Sigmoid colon (tissue), 6 donors: ENCODE measurements at regions not wholly inside any gene's neighbourhood (a gene's known extent, or its start where the extent isn't known, plus 50 kb on each side); places are given as distances from the start of the nearest gene placed in this dataset.

ENCODE experiments used
- DNase-seq: peaks from one replicate; pipeline ENCODE4 v3.0.0-alpha.2; 2019
- H3K27ac ChIP-seq, 4 donors: fragments of 200-600 bp; sonication (generic); one replicate each; pipeline ENCODE4 v1.5.1; 2016 to 2019; ENCODE audit warnings: mild to moderate bottlenecking in 1 of 4
- H3K27me3 ChIP-seq, 3 donors: fragments of 200-600 bp; sonication (generic); one replicate each; pipeline ENCODE4 v1.5.1; 2019; ENCODE audit warnings: mild to moderate bottlenecking in 1 of 3
- H3K36me3 ChIP-seq, 4 donors: fragments of 200-600 bp; sonication (generic); one replicate each; pipeline ENCODE4 v1.5.1; 2016 to 2019
- H3K4me1 ChIP-seq, 4 donors: fragments of 200-600 bp; sonication (generic); one replicate each; pipeline ENCODE4 v1.5.1; 2017 to 2019
- H3K4me3 ChIP-seq, 4 donors: fragments of 200-600 bp; sonication (generic); one replicate each; pipeline ENCODE4 v1.5.1; 2017 to 2019; ENCODE audit warnings: mild to moderate bottlenecking in 2 of 4, moderate library complexity in 1 of 4
- H3K9me3 ChIP-seq, 4 donors: fragments of 200-600 bp in 3 of 4; sonication (generic) in 3 of 4; one replicate each; pipeline versions ENCODE4 v1.5.1 to v1.6.1; 2013 to 2019
- EP300 ChIP-seq, 4 donors: sonication (generic); formaldehyde crosslinking; IDR thresholded peaks; one replicate each; pipeline ENCODE4 v1.6.1; 2017; ENCODE audit warnings: antibody characterized with exemption in 4 of 4
- POLR2A ChIP-seq, 2 donors: fragments of 450-650 bp; IDR thresholded peaks; one replicate each; pipeline ENCODE4 v1.6.1; 2016; ENCODE audit warnings: antibody characterized with exemption in 2 of 2, mild to moderate bottlenecking in 2 of 2, moderate library complexity in 2 of 2
- POLR2AphosphoS5 ChIP-seq, 4 donors: sonication (generic); formaldehyde crosslinking; IDR thresholded peaks; one replicate each; pipeline ENCODE4 v1.6.1; 2017; ENCODE audit warnings: antibody characterized with exemption in 4 of 4
- WGBS, 2 donors: extraction: QIAGEN DNeasy Blood & Tissue Kit; methylation state at CpG; one replicate each; pipeline ENCODE4 v1.1.7; 2013; 5-methylcytosine and 5-hydroxymethylcytosine counted together
- intact Hi-C: fragments of 100-400 bp; cut with DNase I; formaldehyde crosslinking; loops from one replicate; pipeline ENCODE4 v1.15.1; 2023
- TF ChIP-seq, protein P1 (sequence below), 4 experiments: fragments of 450-650 bp in 3 of 4; fragments of 200-600 bp in 1 of 4; IDR thresholded peaks; one replicate each; pipeline ENCODE4 v1.5.1; 2016 to 2019; ENCODE audit warnings: antibody characterized with exemption in 4 of 4, mild to moderate bottlenecking in 3 of 4, moderate library complexity in 2 of 4
- donor health status: healthy with polysubstance abuse.
- donor health status: healthy.

DNA sequence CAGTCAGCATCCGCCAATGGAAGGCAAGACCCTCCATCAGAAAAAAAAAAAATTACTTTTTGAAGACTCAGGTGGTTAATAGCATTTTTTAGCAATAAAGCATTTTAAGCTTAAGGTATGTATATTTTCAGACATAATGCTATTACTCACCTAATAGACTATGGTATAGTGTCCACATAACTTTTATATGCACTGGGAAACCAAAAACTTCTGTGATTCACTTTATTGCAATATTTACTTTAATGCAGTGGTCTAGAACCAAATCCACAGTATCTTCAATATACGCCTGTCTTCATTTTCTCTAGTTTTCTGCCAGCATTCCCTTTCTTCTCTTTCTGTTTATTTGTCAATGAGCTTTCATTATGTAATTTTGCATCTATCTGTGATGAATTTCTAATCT, 418.1 kb downstream of the SLITRK6 start:
- H3K36me3 ChIP-seq, result no peaks in the 10 kb centered on the region
- 94 to 96% methylated on average over 2 of the region's 2 CpGs for WGBS, 2 donors
- no peak for TF ChIP-seq EP300 (IDR thresholded peaks at IDR 0.05)
- no peak for TF ChIP-seq POLR2AphosphoS5 (IDR thresholded peaks at IDR 0.05)
- TF ChIP-seq POLR2A (IDR thresholded peaks at IDR 0.05), result no peak
- TF ChIP-seq, protein P1, sequence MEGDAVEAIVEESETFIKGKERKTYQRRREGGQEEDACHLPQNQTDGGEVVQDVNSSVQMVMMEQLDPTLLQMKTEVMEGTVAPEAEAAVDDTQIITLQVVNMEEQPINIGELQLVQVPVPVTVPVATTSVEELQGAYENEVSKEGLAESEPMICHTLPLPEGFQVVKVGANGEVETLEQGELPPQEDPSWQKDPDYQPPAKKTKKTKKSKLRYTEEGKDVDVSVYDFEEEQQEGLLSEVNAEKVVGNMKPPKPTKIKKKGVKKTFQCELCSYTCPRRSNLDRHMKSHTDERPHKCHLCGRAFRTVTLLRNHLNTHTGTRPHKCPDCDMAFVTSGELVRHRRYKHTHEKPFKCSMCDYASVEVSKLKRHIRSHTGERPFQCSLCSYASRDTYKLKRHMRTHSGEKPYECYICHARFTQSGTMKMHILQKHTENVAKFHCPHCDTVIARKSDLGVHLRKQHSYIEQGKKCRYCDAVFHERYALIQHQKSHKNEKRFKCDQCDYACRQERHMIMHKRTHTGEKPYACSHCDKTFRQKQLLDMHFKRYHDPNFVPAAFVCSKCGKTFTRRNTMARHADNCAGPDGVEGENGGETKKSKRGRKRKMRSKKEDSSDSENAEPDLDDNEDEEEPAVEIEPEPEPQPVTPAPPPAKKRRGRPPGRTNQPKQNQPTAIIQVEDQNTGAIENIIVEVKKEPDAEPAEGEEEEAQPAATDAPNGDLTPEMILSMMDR (IDR thresholded peaks at IDR 0.05), result no peak
- no peak for DNase-seq
- no peaks in the 10 kb centered on the region for H3K27me3 ChIP-seq
- no peaks in the 10 kb centered on the region for H3K4me1 ChIP-seq
- no peak overlapping the region for H3K4me3 ChIP-seq
- no peak overlapping the region for H3K27ac ChIP-seq
- intact Hi-C loops, result no loop called here
- no peaks in the 10 kb centered on the region for H3K9me3 ChIP-seq

DNA sequence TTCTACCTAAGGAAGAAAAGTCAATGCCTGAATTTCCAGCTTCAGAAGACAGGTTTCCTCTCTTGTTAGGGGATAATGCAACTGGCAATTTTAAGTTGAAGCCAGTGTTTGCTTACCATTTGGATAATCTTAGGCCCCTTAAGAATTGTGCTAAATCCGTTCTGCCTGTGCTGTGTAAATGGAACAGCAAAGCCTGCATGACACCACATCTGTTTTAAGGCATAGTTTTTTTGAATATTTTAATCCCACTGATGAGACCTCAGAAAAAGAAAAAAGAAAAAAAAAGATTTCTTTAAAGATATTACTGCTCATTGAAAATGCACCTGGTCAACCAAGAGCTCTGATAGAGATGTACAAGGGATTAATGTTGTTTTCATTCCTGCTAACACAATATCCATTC, 419.2 kb downstream of the SLITRK6 start:
- no peaks in the 10 kb centered on the region for H3K27me3 ChIP-seq
- H3K36me3 ChIP-seq, result no peaks in the 10 kb centered on the region
- H3K9me3 ChIP-seq, result no peaks in the 10 kb centered on the region
- no peak for TF ChIP-seq POLR2A (IDR thresholded peaks at IDR 0.05)
- TF ChIP-seq POLR2AphosphoS5 (IDR thresholded peaks at IDR 0.05), result no peak
- TF ChIP-seq, protein P1 (IDR thresholded peaks at IDR 0.05), result no peak
- no peak for TF ChIP-seq EP300 (IDR thresholded peaks at IDR 0.05)
- H3K27ac ChIP-seq, result no peak overlapping the region
- no peak overlapping the region for H3K4me3 ChIP-seq
- intact Hi-C loops, result no loop called here
- H3K4me1 ChIP-seq, result no peaks in the 10 kb centered on the region
- no peak for DNase-seq
- 71 to 85% methylated on average over 1 of the region's 1 CpG for WGBS, 2 donors

DNA sequence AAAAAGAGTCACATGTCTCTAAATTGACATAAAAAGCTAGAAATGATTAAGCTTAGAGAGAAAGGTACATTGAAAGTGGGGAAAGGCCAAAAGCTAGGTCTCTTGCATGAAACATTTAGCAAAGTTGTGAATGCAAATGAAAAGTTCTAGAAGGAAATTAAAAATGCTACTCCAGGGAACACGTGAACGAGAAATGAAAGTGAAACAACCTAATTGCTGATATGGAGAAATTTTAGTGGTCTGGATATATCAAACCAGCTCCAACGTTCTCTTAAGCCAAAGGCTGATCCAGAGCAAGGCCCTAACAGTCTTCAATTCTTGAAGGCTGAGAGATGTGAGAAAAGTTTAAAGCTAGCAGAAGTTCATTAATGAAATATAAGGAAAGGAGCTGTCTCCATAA, 419.8 kb downstream of the SLITRK6 start:
- no peaks in the 10 kb centered on the region for H3K4me1 ChIP-seq

DNA sequence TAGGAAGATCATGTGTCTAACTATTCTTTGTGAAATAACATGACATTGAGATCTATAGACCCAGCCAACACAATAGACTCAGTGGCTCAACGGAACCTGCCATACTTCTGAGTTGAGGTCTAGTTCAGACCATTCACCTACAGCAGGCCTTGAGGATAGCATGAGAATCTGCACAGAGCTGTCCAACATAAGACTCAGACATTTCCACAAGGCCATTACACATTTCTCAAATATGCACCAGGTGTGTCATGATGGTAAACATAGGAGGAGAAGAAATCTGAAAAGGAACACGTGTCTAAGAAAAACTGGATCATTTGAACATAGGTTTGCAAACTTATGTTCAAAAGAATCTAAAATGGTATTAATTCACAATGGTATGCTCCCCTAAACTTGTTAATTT, 421.4 kb downstream of the SLITRK6 start:
- 73 to 87% methylated on average over 2 of the region's 2 CpGs for WGBS, 2 donors
- Histone ChIP-seq H3K27me3 (no peaks in the 10 kb centered on the region), H3K27ac (no peak overlapping the region), H3K4me3 (no peak overlapping the region), H3K9me3 (no peaks in the 10 kb centered on the region), H3K36me3 (no peaks in the 10 kb centered on the region), H3K4me1 (no peaks in the 10 kb centered on the region)
- intact Hi-C loops, result no loop called here
- no peak for TF ChIP-seq POLR2AphosphoS5 (IDR thresholded peaks at IDR 0.05)
- TF ChIP-seq EP300 (IDR thresholded peaks at IDR 0.05), result no peak
- TF ChIP-seq, protein P1 (IDR thresholded peaks at IDR 0.05), result no peak
- TF ChIP-seq POLR2A (IDR thresholded peaks at IDR 0.05), result no peak
- DNase-seq, result no peak

More for the DNA sequence above, 419.8 kb downstream of the SLITRK6 start:
- no peaks in the 10 kb centered on the region for H3K9me3 ChIP-seq
- no peak for DNase-seq
- no peaks in the 10 kb centered on the region for H3K36me3 ChIP-seq
- no peak overlapping the region for H3K27ac ChIP-seq
- no peak overlapping the region for H3K4me3 ChIP-seq
- TF ChIP-seq, protein P1 (IDR thresholded peaks at IDR 0.05), result no peak
- no peak for TF ChIP-seq EP300 (IDR thresholded peaks at IDR 0.05)
- H3K27me3 ChIP-seq, result no peaks in the 10 kb centered on the region
- intact Hi-C loops, result no loop called here
- WGBS, 2 donors, result 32 to 39% methylated on average over 3 of the region's 3 CpGs

DNA sequence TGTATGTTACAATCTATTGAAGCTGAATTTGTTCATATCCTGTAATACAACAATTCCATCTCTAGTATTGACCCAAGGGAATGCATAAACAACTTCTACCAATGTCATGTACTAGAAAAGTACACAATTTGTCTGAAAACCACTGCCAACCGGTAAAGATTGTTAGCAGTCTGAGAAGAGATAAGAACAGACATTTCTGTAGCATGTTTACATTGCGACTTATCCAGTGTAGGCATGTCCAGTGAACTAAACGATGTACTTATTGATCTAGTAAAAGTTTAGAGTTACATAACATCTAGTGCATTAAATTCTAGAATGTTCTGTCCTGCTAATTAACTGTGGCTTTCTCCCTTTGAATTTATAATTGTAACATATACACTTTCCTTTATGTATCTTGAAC, 425.9 kb downstream of the SLITRK6 start:
- Histone ChIP-seq H3K4me3 (no peak overlapping the region), H3K4me1 (no peaks in the 10 kb centered on the region), H3K9me3 (no peaks in the 10 kb centered on the region), H3K27me3 (no peaks in the 10 kb centered on the region), H3K36me3 (no peaks in the 10 kb centered on the region), H3K27ac (no peak overlapping the region)
- intact Hi-C loops, result no loop called here
- no peak for DNase-seq
- TF ChIP-seq EP300 (IDR thresholded peaks at IDR 0.05) (no peak), POLR2A (IDR thresholded peaks at IDR 0.05) (no peak), POLR2AphosphoS5 (IDR thresholded peaks at IDR 0.05) (no peak)
- TF ChIP-seq, protein P1 (IDR thresholded peaks at IDR 0.05), result no peak
- 23 to 58% methylated on average over 3 of the region's 3 CpGs for WGBS, 2 donors
